HepG2 (cell line): ENCODE measurements at regions not wholly inside any gene's neighbourhood (a gene's known extent, or its start where the extent isn't known, plus 50 kb on each side); places are given as distances from the start of the nearest gene placed in this dataset.

ENCODE experiments used
- CENPX ChIP-seq: sonication (generic); formaldehyde crosslinking; IDR thresholded peaks from 2 replicates; pipeline ENCODE4 v1.9.0; 2021; ENCODE audit warnings: mild to moderate bottlenecking, missing genetic modification reagents, moderate library complexity
- DZIP1 ChIP-seq: sonication (generic); formaldehyde crosslinking; IDR thresholded peaks from 2 replicates; pipeline ENCODE4 v1.5.0; 2020; ENCODE audit warnings: mild to moderate bottlenecking, missing genetic modification reagents
- POLR2A ChIP-seq, 2 experiments: IDR thresholded peaks; 2 replicates each; pipeline ENCODE4 v1.6.1; 2011; ENCODE audit warnings: low read depth in 2 of 2, low read length in 2 of 2, mild to moderate bottlenecking in 1 of 2, moderate library complexity in 1 of 2; ENCODE audit not compliant: insufficient read depth in 1 of 2
- STAG1 ChIP-seq: sonication (generic); formaldehyde crosslinking; IDR thresholded peaks from 2 replicates; pipeline ENCODE4 v1.4.0; 2020; ENCODE audit warnings: missing genetic modification reagents
- USF2 ChIP-seq, 2 experiments: sonication (generic) in 1 of 2; formaldehyde crosslinking in 1 of 2; IDR thresholded peaks; 2 replicates each; pipeline versions ENCODE4 v1.5.1 to v1.6.1; 2011 to 2020; ENCODE audit warnings: borderline replicate concordance in 1 of 2, low read depth in 1 of 2, low read length in 1 of 2, mild to moderate bottlenecking in 1 of 2, missing genetic modification reagents in 1 of 2, moderate library complexity in 1 of 2
- ZBTB40 ChIP-seq, 2 experiments: fragments of 450-650 bp in 1 of 2; sonication (generic) in 1 of 2; formaldehyde crosslinking in 1 of 2; IDR thresholded peaks; 2 replicates each; pipeline versions ENCODE4 v1.6.1 to v1.8.0; 2016 to 2022; ENCODE audit warnings: antibody characterized with exemption in 1 of 2, mild to moderate bottlenecking in 1 of 2, missing genetic modification reagents in 1 of 2
- ZKSCAN8 ChIP-seq: IDR thresholded peaks from 2 replicates; pipeline ENCODE4 v1.6.1; 2016; ENCODE audit warnings: borderline replicate concordance, missing genetic modification reagents, missing compliant biosample characterization
- ZNF235 ChIP-seq: sonication (generic); formaldehyde crosslinking; IDR thresholded peaks from 2 replicates; pipeline ENCODE4 v1.8.1; 2023; ENCODE audit warnings: mild to moderate bottlenecking, missing genetic modification reagents, borderline replicate concordance
- ZNF337 ChIP-seq: sonication (generic); formaldehyde crosslinking; IDR thresholded peaks from 2 replicates; pipeline ENCODE4 v1.5.1; 2020; ENCODE audit warnings: missing genetic modification reagents, low read depth, mild to moderate bottlenecking, borderline replicate concordance
- ZNF33A ChIP-seq: sonication (generic); formaldehyde crosslinking; IDR thresholded peaks from 2 replicates; pipeline ENCODE4 v1.5.1; 2020; ENCODE audit warnings: missing genetic modification reagents, mild to moderate bottlenecking, moderate library complexity, borderline replicate concordance
- ZNF674 ChIP-seq: sonication (generic); formaldehyde crosslinking; IDR thresholded peaks from 2 replicates; pipeline ENCODE4 v1.5.0; 2020; ENCODE audit warnings: low read depth, mild to moderate bottlenecking, missing genetic modification reagents
- ZNF780A ChIP-seq: sonication (generic); formaldehyde crosslinking; IDR thresholded peaks from 2 replicates; pipeline ENCODE4 v1.8.0; 2022; ENCODE audit warnings: mild to moderate bottlenecking, missing genetic modification reagents, moderate library complexity

GRCh38 chr3:16113704-16114103, 60.8 kb upstream of the GALNT15 start (continued):
- no peak for TF ChIP-seq ZBTB40 (IDR thresholded peaks at IDR 0.05)
- no peak for TF ChIP-seq ZBTB40 (CRISPR knock-in tag; IDR thresholded peaks at IDR 0.05)
- TF ChIP-seq STAG1 (CRISPR knock-in tag) = no peak
- no peak for TF ChIP-seq ZNF235
- no peak for TF ChIP-seq DZIP1 (CRISPR knock-in tag)
- TF ChIP-seq ZNF33A (CRISPR knock-in tag) = no peak
- TF ChIP-seq USF2 (IDR thresholded peaks at IDR 0.05; ENCODE audit: low read depth, low read length) = no peak
- no peak for TF ChIP-seq USF2 (CRISPR knock-in tag; IDR thresholded peaks at IDR 0.05; ENCODE audit: borderline replicate concordance)
- no peak for TF ChIP-seq ZNF780A (CRISPR knock-in tag)
- no peak for TF ChIP-seq ZNF337 (CRISPR knock-in tag)
- no peak for TF ChIP-seq ZNF674 (CRISPR knock-in tag)
- TF ChIP-seq POLR2A (IDR thresholded peaks at IDR 0.05; ENCODE audit: insufficient read depth in 1 of 2, low read depth in 2 of 2, low read length in 2 of 2) = no peak
- no peak for TF ChIP-seq CENPX (CRISPR knock-in tag)
- no peak for TF ChIP-seq ZKSCAN8 (CRISPR knock-in tag)
